ENCODE measurements at regions not wholly inside any gene's neighbourhood (a gene's known extent, or its start where the extent isn't known, plus 50 kb on each side); places are given as distances from the start of the nearest gene placed in this dataset.

DNA sequence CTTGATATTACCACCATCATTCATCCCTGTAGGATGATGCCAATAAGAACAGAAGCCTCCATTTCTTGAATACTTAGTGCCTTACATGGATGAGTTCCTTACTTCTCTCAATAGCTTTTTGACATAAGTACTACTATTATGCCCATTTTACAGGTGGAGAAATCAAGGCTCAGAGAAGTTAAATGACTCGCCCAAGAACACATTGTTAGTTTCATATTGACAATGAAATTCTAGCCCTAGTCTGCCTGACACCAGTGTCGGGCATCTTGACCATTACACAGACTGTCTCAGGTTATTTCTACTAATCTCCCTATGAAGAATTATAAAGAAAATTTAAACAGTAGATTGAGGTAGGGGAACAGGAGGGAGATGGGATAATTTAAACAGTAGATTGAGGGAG, 52.5 kb upstream of the ARL8B start:
- no peak for TF ChIP-seq CTCF (IDR thresholded peaks at IDR 0.05; ENCODE audit: low read depth, low read length)
- no peak for TF ChIP-seq POLR2A (IDR thresholded peaks at IDR 0.05; ENCODE audit: extremely low read depth, insufficient read length)
